VCaP (cell line): ENCODE measurements at regions not wholly inside any gene's neighbourhood (a gene's known extent, or its start where the extent isn't known, plus 50 kb on each side); places are given as distances from the start of the nearest gene placed in this dataset.
"Not testable (repeated sequence)": the region's sequence is repeated elsewhere in the genome, so short reads cannot be mapped to it uniquely, and the experiment has no call there.

ENCODE experiments used
- H3K27ac ChIP-seq: fragments of 450-650 bp; 2 replicates; pipeline ENCODE4 v1.5.1; 2017

GRCh38 chr16:18263046-18263445 is 73.5 kb downstream of the NPIPA8 start:
- H3K27ac ChIP-seq = not testable (repeated sequence)

- H3K27ac ChIP-seq = not testable (repeated sequence)
These were observed 74.7 kb downstream of the NPIPA8 start for GRCh38 chr16:18261848-18262247.

- not testable (repeated sequence) for H3K27ac ChIP-seq
These were observed 76.9 kb downstream of the NPIPA8 start for GRCh38 chr16:18259496-18260176.

- not testable (repeated sequence) for H3K27ac ChIP-seq
These were observed 83.6 kb downstream of the NPIPA8 start for GRCh38 chr16:18252943-18253342.

GRCh38 chr16:18230505-18230904 is 106.0 kb downstream of the NPIPA8 start:
- H3K27ac ChIP-seq = not testable (repeated sequence)

- H3K27ac ChIP-seq = not testable (repeated sequence)
These were observed 114.2 kb downstream of the NPIPA8 start for GRCh38 chr16:18222054-18223009.

- H3K27ac ChIP-seq = not testable (repeated sequence)
These were observed 118.8 kb downstream of the NPIPA8 start for GRCh38 chr16:18217741-18218140.

GRCh38 chr16:18216814-18217213 is 119.7 kb downstream of the NPIPA8 start:
- not testable (repeated sequence) for H3K27ac ChIP-seq

GRCh38 chr16:18213810-18214209 is 122.7 kb downstream of the NPIPA8 start:
- H3K27ac ChIP-seq = not testable (repeated sequence)

- not testable (repeated sequence) for H3K27ac ChIP-seq
These were observed 125.0 kb downstream of the NPIPA8 start for GRCh38 chr16:18211505-18211904.

GRCh38 chr16:18204786-18205185 is 131.8 kb downstream of the NPIPA8 start:
- H3K27ac ChIP-seq = not testable (repeated sequence)

GRCh38 chr16:18204309-18204708 is 132.2 kb downstream of the NPIPA8 start:
- H3K27ac ChIP-seq = not testable (repeated sequence)

- not testable (repeated sequence) for H3K27ac ChIP-seq
These were observed 135.0 kb downstream of the NPIPA8 start for GRCh38 chr16:18201511-18201910.

- not testable (repeated sequence) for H3K27ac ChIP-seq
These were observed 144.1 kb downstream of the NPIPA8 start for GRCh38 chr16:18192389-18192788.

GRCh38 chr16:18190179-18190578 is 146.4 kb downstream of the NPIPA8 start:
- H3K27ac ChIP-seq = not testable (repeated sequence)

- not testable (repeated sequence) for H3K27ac ChIP-seq
These were observed 151.8 kb downstream of the NPIPA8 start for GRCh38 chr16:18184755-18185154.

- H3K27ac ChIP-seq = not testable (repeated sequence)
These were observed 155.5 kb downstream of the NPIPA8 start for GRCh38 chr16:18181028-18181427.

- not testable (repeated sequence) for H3K27ac ChIP-seq
These were observed 162.5 kb downstream of the NPIPA8 start for GRCh38 chr16:18173945-18174497.

GRCh38 chr16:18162293-18162692 is 174.2 kb downstream of the NPIPA8 start:
- not testable (repeated sequence) for H3K27ac ChIP-seq

- not testable (repeated sequence) for H3K27ac ChIP-seq
These were observed 175.3 kb downstream of the NPIPA8 start for GRCh38 chr16:18161224-18161623.

- not testable (repeated sequence) for H3K27ac ChIP-seq
These were observed 177.4 kb downstream of the NPIPA8 start for GRCh38 chr16:18159185-18159584.

GRCh38 chr16:18157854-18158253 is 178.7 kb downstream of the NPIPA8 start:
- H3K27ac ChIP-seq = not testable (repeated sequence)

- not testable (repeated sequence) for H3K27ac ChIP-seq
These were observed 183.7 kb downstream of the NPIPA8 start for GRCh38 chr16:18152832-18153231.
